MCF 10A (cell line): ENCODE measurements at regions not wholly inside any gene's neighbourhood (a gene's known extent, or its start where the extent isn't known, plus 50 kb on each side); places are given as distances from the start of the nearest gene placed in this dataset.

ENCODE experiments used
- BruUV-seq: library from RNA; stranded (reverse); fragments of 400-500 nt; replicated peaks from 2 replicates; lab custom pipeline; 2021; lab: Mats Ljungman, UMichigan
- CTCF ChIA-PET: fragments of 300-600 bp; sonication (Branson Sonifier 250); formaldehyde crosslinking; extraction: SDS; loops from one replicate; lab custom pipeline; 2021; ENCODE audit warnings: antibody characterized with exemption, inconsistent platforms; lab: Yijun Ruan, JAX
- POLR2A ChIA-PET: fragments of 300-600, 350-650 bp; sonication (Branson Sonifier 250); formaldehyde crosslinking; extraction: SDS; loops from one replicate; lab custom pipeline; 2020; ENCODE audit warnings: antibody characterized with exemption, inconsistent platforms; lab: Yijun Ruan, JAX
- DNase-seq: peaks from one replicate; pipeline ENCODE4 v3.0.0-alpha.2; 2018; ENCODE audit not compliant: unreplicated experiment
- H3K27ac Mint-ChIP-seq: one replicate; pipeline ENCODE4 v1.8.0; 2022; ENCODE audit warnings: mild to moderate bottlenecking, low read depth, mixed read lengths; ENCODE audit not compliant: unreplicated experiment
- H3K27me3 Mint-ChIP-seq: one replicate; pipeline ENCODE4 v1.8.0; 2022; ENCODE audit warnings: mixed read lengths; ENCODE audit not compliant: insufficient read depth, unreplicated experiment
- H3K36me3 Mint-ChIP-seq: one replicate; pipeline ENCODE4 v1.8.0; 2022; ENCODE audit warnings: mild to moderate bottlenecking, moderate library complexity, mixed read lengths; ENCODE audit not compliant: insufficient read depth, unreplicated experiment
- H3K4me1 Mint-ChIP-seq: one replicate; pipeline ENCODE4 v1.8.0; 2022; ENCODE audit warnings: mixed read lengths; ENCODE audit not compliant: insufficient read depth, unreplicated experiment
- H3K4me3 Mint-ChIP-seq: one replicate; pipeline ENCODE4 v1.8.0; 2022; ENCODE audit warnings: mild to moderate bottlenecking, moderate library complexity, mixed read lengths; ENCODE audit not compliant: unreplicated experiment
- H3K9me3 Mint-ChIP-seq: one replicate; pipeline ENCODE4 v1.8.0; 2022; ENCODE audit warnings: mixed read lengths; ENCODE audit not compliant: unreplicated experiment
- CTCF ChIP-seq: fragments of 200-600 bp; IDR thresholded peaks from one replicate; pipeline ENCODE4 v1.8.0; 2022; ENCODE audit warnings: antibody characterized with exemption, mild to moderate bottlenecking; ENCODE audit not compliant: unreplicated experiment
- intact Hi-C: fragments of 100-400 bp; cut with micrococcal nuclease; formaldehyde crosslinking; loops from 2 replicates; pipeline ENCODE4 v1.14.1; 2022

GRCh38 chr5:65075623-65076250, 307.0 kb downstream of the CWC27 start:
- H3K4me1 Mint-ChIP-seq = no peaks in the 10 kb centered on the region
- no peak overlapping the region for H3K4me3 Mint-ChIP-seq
- H3K36me3 Mint-ChIP-seq = no peaks in the 10 kb centered on the region
- CTCF ChIA-PET = interaction anchor here (0.6 to 1.0 kb wide), 5 partner anchors 9 to 343 kb away, joined by 3 to 4 read pairs (median 3); no protein-coding TSS in a partner anchor
- intact Hi-C loops = loop anchor here (5.0 kb wide), 1 partner anchor 407 kb away; the partner anchor contains the start of gene ADAMTS6
- no peaks in the 10 kb centered on the region for H3K9me3 Mint-ChIP-seq
- no peak for TF ChIP-seq CTCF
- no TSS peak for BruUV-seq
- no peaks in the 10 kb centered on the region for H3K27me3 Mint-ChIP-seq
- DNase-seq = no peak
- POLR2A ChIA-PET = no interaction called here
- H3K27ac Mint-ChIP-seq = no peak overlapping the region

- intact Hi-C loops = loop anchor here (5.0 kb wide), 1 partner anchor 406 kb away; the partner anchor contains the start of gene ADAMTS6
- Mint-ChIP-seq H3K4me1 (no peaks in the 10 kb centered on the region), H3K27ac (no peak overlapping the region), H3K27me3 (no peaks in the 10 kb centered on the region), H3K4me3 (no peak overlapping the region), H3K36me3 (no peaks in the 10 kb centered on the region), H3K9me3 (no peaks in the 10 kb centered on the region)
- BruUV-seq = no TSS peak
- peak; percentile 72 for DNase-seq
- TF ChIP-seq CTCF = no peak
- ChIA-PET POLR2A (no interaction called here), CTCF (interaction anchor here (0.6 to 1.0 kb wide), 4 partner anchors 10 to 344 kb away, joined by 3 to 4 read pairs (median 3); no protein-coding TSS in a partner anchor)
These were observed 307.6 kb downstream of the CWC27 start for GRCh38 chr5:65076251-65076869.

- DNase-seq = no peak
- CTCF ChIA-PET = interaction anchor here (0.7 kb wide), 1 partner anchor 183 kb away, joined by 3 read pairs; no protein-coding TSS in a partner anchor
- BruUV-seq = no TSS peak
- intact Hi-C loops = loop anchor here (5.0 kb wide), 1 partner anchor 405 kb away; the partner anchor contains the start of gene ADAMTS6
- H3K36me3 Mint-ChIP-seq = no peaks in the 10 kb centered on the region
- H3K27me3 Mint-ChIP-seq = no peaks in the 10 kb centered on the region
- no peak overlapping the region for H3K27ac Mint-ChIP-seq
- no peaks in the 10 kb centered on the region for H3K9me3 Mint-ChIP-seq
- H3K4me3 Mint-ChIP-seq = no peak overlapping the region
- no peak for TF ChIP-seq CTCF
- no peaks in the 10 kb centered on the region for H3K4me1 Mint-ChIP-seq
- POLR2A ChIA-PET = interaction anchor here (0.8 kb wide), 1 partner anchor 211 kb away, joined by 3 read pairs; no protein-coding TSS in a partner anchor
These were observed 308.9 kb downstream of the CWC27 start for GRCh38 chr5:65077653-65078052.

GRCh38 chr5:65078331-65078730, 309.6 kb downstream of the CWC27 start:
- ChIA-PET POLR2A (interaction anchor here (0.6 to 0.8 kb wide), 2 partner anchors 212 to 843 kb away, joined by 3 read pairs; no protein-coding TSS in a partner anchor), CTCF (interaction anchor here (0.5 kb wide), 1 partner anchor 1395 kb away, joined by 3 read pairs; no protein-coding TSS in a partner anchor)
- no peak for TF ChIP-seq CTCF
- intact Hi-C loops = loop anchor here (5.0 kb wide), 1 partner anchor 404 kb away; the partner anchor contains the start of gene ADAMTS6
- no peaks in the 10 kb centered on the region for H3K27me3 Mint-ChIP-seq
- H3K27ac Mint-ChIP-seq = no peak overlapping the region
- H3K9me3 Mint-ChIP-seq = no peaks in the 10 kb centered on the region
- no peak for DNase-seq
- no peaks in the 10 kb centered on the region for H3K4me1 Mint-ChIP-seq
- no peak overlapping the region for H3K4me3 Mint-ChIP-seq
- H3K36me3 Mint-ChIP-seq = no peaks in the 10 kb centered on the region
- BruUV-seq = no TSS peak
